ENCODE measurements at regions not wholly inside any gene's neighbourhood (a gene's known extent, or its start where the extent isn't known, plus 50 kb on each side); places are given as distances from the start of the nearest gene placed in this dataset.
"Not testable (repeated sequence)": the region's sequence is repeated elsewhere in the genome, so short reads cannot be mapped to it uniquely, and the experiment has no call there.

DNA sequence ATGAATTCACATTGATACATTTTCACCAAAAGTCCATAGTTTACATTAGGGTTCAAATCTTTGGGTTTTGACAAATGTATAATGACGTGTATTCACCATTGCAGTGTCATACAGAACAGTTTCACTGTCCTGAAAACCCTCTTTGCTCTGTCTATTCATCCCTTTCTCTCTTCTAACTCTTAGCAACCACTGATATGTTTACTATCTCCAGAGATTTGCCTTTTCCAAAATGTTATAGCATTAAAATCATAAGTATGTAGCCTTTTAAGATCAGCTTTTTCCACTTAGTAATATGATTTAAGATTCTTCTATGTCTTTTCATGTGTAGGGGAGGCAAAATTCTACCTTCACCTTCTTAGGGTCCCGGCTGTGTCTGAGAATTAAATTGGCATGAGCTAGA lies 203.8 kb downstream of the TPRG1 start:
- DNase-seq (ENCODE audit: insufficient read length): no peak
- no peak for TF ChIP-seq POLR2A (IDR thresholded peaks at IDR 0.05; ENCODE audit: low read depth, low read length)
- no peak for TF ChIP-seq POLR2AphosphoS5 (IDR thresholded peaks at IDR 0.05; ENCODE audit: low read depth, low read length)
- TF ChIP-seq TAF1 (IDR thresholded peaks at IDR 0.05; ENCODE audit: borderline replicate concordance, low read depth, low read length): no peak
- no peak for FAIRE-seq

DNA sequence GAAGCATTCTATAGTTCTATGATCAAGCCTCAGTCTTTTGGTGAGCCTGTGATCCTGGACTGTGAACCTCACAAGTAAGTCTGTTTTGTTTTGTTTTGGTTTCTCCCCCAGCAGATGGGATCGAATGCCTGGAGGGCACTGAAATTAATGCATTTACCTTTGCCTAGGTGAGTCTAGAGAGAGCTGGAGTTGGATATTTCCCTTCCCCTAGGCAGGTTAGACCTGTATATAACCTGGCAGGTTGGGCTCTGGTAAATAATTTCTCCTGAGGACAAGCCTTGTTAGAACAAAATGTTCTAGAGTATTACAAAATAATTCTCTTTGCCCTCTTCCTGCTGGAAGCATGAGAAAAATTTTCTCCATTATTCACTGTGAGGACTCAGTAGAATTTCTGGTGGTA lies 211.9 kb downstream of the TPRG1 start:
- DNase-seq (ENCODE audit: insufficient read length) (no peak), FAIRE-seq (no peak)
- no peak for TF ChIP-seq POLR2A (IDR thresholded peaks at IDR 0.05; ENCODE audit: low read depth, low read length)
- no peak for TF ChIP-seq TAF1 (IDR thresholded peaks at IDR 0.05; ENCODE audit: borderline replicate concordance, low read depth, low read length)
- TF ChIP-seq POLR2AphosphoS5 (IDR thresholded peaks at IDR 0.05; ENCODE audit: low read depth, low read length): no peak

GRCh38 chr3:189385880-189386279 lies 214.1 kb downstream of the TPRG1 start:
- not testable (repeated sequence) for FAIRE-seq; DNase-seq (ENCODE audit: insufficient read length)

DNA sequence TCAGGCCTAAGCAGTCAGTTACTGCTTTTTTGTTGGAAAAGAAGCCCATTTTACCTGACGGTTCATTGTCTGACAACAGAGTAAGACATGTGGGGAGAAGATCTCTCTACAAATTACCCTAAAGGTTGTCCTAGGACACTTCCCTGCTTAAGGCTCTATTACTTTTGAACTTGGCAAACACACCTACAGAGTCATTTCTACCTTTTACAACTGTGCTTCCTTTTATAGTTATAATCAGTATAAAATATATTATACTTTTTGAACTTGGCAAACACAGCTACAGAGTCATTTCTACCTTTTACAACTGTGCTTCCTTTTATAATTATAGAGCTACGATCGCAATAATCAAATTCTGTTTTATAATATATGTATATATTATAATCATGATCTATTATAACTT lies 215.0 kb downstream of the TPRG1 start:
- FAIRE-seq: no peak
- no peak for DNase-seq (ENCODE audit: insufficient read length)
- TF ChIP-seq TAF1 (IDR thresholded peaks at IDR 0.05; ENCODE audit: borderline replicate concordance, low read depth, low read length) (no peak), POLR2A (IDR thresholded peaks at IDR 0.05; ENCODE audit: low read depth, low read length) (no peak), POLR2AphosphoS5 (IDR thresholded peaks at IDR 0.05; ENCODE audit: low read depth, low read length) (no peak)

- TF ChIP-seq TAF1 (IDR thresholded peaks at IDR 0.05; ENCODE audit: borderline replicate concordance, low read depth, low read length) (no peak), POLR2AphosphoS5 (IDR thresholded peaks at IDR 0.05; ENCODE audit: low read depth, low read length) (no peak), POLR2A (IDR thresholded peaks at IDR 0.05; ENCODE audit: low read depth, low read length) (no peak)
- FAIRE-seq (peak; percentile 21), DNase-seq (ENCODE audit: insufficient read length) (no peak)
Measured at GRCh38 chr3:189389346-189389745, 217.6 kb downstream of the TPRG1 start.

DNA sequence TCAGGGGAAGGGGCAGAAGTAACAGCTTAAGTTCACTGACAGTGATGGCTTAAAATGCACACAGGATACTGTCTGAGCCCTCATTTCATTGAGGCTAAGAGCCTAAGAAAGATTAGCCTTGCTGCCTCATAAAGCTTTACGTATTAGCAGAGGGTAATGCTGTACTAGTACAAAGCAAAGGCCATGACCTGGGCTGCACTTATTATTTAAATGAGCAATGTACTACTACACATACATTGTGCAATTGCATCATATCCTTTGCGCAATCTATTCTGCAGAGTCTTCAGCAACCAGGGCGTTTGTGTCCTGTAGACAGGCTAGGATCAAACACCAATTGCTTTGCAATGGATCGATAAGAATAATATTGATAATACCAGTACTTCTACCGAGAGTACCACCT lies 221.8 kb downstream of the TPRG1 start:
- DNase-seq (ENCODE audit: insufficient read length): no peak
- no peak for TF ChIP-seq TAF1 (IDR thresholded peaks at IDR 0.05; ENCODE audit: borderline replicate concordance, low read depth, low read length)
- no peak for TF ChIP-seq POLR2A (IDR thresholded peaks at IDR 0.05; ENCODE audit: low read depth, low read length)
- no peak for TF ChIP-seq POLR2AphosphoS5 (IDR thresholded peaks at IDR 0.05; ENCODE audit: low read depth, low read length)
- FAIRE-seq: peak; percentile 5

GRCh38 chr3:189394599-189395121 lies 222.9 kb downstream of the TPRG1 start:
- DNase-seq (ENCODE audit: insufficient read length): no peak
- peak; percentile 85 for FAIRE-seq
- TF ChIP-seq POLR2AphosphoS5 (IDR thresholded peaks at IDR 0.05; ENCODE audit: low read depth, low read length): no peak
- TF ChIP-seq POLR2A (IDR thresholded peaks at IDR 0.05; ENCODE audit: low read depth, low read length): no peak
- no peak for TF ChIP-seq TAF1 (IDR thresholded peaks at IDR 0.05; ENCODE audit: borderline replicate concordance, low read depth, low read length)

DNA sequence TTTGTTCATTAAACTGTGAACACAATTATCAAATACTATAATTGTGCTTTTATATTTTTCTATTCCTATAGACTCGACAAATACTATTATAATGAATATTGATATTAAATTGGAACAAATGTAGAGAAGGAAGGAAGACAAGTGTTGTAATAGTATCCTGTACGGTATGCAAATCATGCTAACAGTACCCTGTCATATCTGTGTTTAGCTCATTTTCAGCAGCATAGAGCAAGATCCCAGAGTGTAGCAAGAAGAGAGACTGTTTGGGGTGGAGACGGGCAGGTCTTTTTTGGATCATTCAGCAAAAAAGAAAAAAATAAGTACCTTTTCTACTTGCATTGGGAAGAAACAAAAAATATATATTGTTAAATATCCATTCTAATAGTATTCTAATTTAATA lies 224.1 kb downstream of the TPRG1 start:
- DNase-seq (ENCODE audit: insufficient read length): no peak
- FAIRE-seq: peak; percentile 71
- TF ChIP-seq POLR2A (IDR thresholded peaks at IDR 0.05; ENCODE audit: low read depth, low read length): no peak

DNA sequence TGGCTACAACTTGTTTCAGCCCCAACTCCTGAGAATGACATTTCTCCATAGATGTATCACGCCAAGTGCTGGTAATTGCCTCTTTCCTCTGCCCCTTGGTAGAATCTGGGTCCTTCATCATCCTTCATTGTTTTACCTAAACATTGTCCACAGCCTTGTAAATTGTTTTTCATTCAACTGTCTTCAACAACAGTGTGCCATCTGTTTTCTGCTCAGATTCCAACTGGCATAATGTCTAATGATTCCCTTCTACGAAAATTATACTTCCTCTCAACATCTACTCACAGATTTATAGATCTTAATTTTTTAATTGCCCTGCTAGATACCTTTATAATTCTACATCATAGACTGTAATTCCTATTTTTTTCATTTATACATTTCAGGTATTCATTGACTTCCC lies 226.9 kb downstream of the TPRG1 start:
- TF ChIP-seq POLR2A (IDR thresholded peaks at IDR 0.05; ENCODE audit: low read depth, low read length): no peak
- no peak for TF ChIP-seq TAF1 (IDR thresholded peaks at IDR 0.05; ENCODE audit: borderline replicate concordance, low read depth, low read length)
- no peak for TF ChIP-seq POLR2AphosphoS5 (IDR thresholded peaks at IDR 0.05; ENCODE audit: low read depth, low read length)
- FAIRE-seq: peak; percentile 21
- DNase-seq (ENCODE audit: insufficient read length): no peak

DNA sequence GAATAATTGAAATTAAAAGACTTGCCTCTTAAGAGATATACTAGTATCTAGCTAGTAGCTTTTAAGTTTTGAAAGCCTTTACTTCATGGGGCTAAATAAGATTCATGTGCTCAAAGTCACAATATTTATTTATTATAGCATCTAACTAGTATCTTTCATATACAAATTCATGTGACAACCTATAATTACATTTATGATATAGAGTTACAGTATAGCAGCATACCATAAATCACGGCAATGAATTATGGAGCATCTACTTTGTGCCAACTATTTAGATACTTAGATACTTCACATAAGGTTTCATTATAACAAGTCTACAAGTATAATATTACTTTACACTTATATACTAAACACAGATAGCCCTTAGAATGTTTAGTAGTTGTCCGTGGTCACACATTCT lies 229.4 kb downstream of the TPRG1 start:
- no peak for DNase-seq (ENCODE audit: insufficient read length)
- FAIRE-seq: no peak
- TF ChIP-seq POLR2A (IDR thresholded peaks at IDR 0.05; ENCODE audit: low read depth, low read length) (no peak), POLR2AphosphoS5 (IDR thresholded peaks at IDR 0.05; ENCODE audit: low read depth, low read length) (no peak), TAF1 (IDR thresholded peaks at IDR 0.05; ENCODE audit: borderline replicate concordance, low read depth, low read length) (no peak)

DNA sequence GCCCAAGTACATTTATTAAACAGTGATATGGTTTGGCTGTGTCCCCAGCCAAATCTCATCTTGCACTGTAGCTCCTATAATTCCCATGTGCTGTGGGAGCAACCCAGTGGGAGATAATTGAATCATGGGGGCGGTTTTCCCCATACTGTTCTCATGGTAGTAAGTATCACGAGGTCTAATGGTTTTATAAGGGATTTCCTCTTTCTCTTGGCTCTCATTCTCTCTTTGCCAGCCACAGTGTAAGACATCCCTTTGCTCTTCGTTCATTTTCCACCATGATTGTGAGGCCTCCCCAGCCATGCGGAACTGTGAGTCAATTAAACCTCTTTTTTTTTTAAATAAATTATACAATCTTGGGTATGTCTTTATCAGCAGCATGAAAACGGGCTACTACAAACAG lies 228.0 kb upstream of the TP63 start:
- DNase-seq (ENCODE audit: insufficient read length): no peak
- TF ChIP-seq POLR2A (IDR thresholded peaks at IDR 0.05; ENCODE audit: low read depth, low read length): no peak
- no peak for FAIRE-seq

GRCh38 chr3:189404024-189404423 lies 227.2 kb upstream of the TP63 start:
- FAIRE-seq: no peak
- TF ChIP-seq TAF1 (IDR thresholded peaks at IDR 0.05; ENCODE audit: borderline replicate concordance, low read depth, low read length): no peak
- DNase-seq (ENCODE audit: insufficient read length): no peak

- TF ChIP-seq TAF1 (IDR thresholded peaks at IDR 0.05; ENCODE audit: borderline replicate concordance, low read depth, low read length): no peak
- no peak for TF ChIP-seq POLR2AphosphoS5 (IDR thresholded peaks at IDR 0.05; ENCODE audit: low read depth, low read length)
- TF ChIP-seq POLR2A (IDR thresholded peaks at IDR 0.05; ENCODE audit: low read depth, low read length): no peak
- DNase-seq (ENCODE audit: insufficient read length) (no peak), FAIRE-seq (peak; percentile 80)
Measured at GRCh38 chr3:189404797-189405484, 226.2 kb upstream of the TP63 start.

Data from GM12892 (cell line).